HT-29 (cell line): ENCODE measurements at regions not wholly inside any gene's neighbourhood (a gene's known extent, or its start where the extent isn't known, plus 50 kb on each side); places are given as distances from the start of the nearest gene placed in this dataset.

Experiments used
- DNase-seq: peaks from one replicate; pipeline ENCODE4 v3.0.0-alpha.2; 2015; ENCODE audit warnings: low spot score

DNA sequence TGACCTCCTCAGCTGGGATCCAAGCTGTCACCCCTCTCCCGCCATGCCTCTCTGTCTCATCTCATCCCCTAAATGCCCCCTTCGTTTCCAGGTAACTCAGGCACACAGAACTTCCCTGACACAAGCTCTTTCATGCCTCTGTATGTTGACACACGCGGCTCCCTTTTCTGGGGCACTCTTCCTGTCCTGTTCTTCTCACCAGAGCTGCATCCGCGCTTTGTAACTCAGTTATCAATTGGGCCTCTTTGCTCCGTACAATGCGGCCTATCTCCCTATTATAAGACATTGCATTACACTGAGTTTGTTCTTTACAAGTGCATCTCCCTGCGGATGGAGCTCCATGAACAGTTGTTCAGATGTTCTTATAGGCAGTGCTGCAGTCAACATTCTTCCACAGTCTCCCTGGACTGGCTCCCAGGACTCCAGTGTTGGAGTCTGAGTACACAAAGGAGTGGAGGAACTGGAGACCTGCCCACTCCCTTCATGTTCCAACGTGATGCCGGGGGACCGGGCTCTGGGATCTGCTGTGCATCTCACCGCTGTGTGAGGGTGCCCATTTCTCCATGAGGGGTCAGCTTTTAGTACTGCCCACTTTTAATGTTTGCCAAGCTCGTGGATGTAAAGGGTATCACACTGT is 56.9 kb upstream of the TNS3 start:
- DNase-seq, result no peak

DNA sequence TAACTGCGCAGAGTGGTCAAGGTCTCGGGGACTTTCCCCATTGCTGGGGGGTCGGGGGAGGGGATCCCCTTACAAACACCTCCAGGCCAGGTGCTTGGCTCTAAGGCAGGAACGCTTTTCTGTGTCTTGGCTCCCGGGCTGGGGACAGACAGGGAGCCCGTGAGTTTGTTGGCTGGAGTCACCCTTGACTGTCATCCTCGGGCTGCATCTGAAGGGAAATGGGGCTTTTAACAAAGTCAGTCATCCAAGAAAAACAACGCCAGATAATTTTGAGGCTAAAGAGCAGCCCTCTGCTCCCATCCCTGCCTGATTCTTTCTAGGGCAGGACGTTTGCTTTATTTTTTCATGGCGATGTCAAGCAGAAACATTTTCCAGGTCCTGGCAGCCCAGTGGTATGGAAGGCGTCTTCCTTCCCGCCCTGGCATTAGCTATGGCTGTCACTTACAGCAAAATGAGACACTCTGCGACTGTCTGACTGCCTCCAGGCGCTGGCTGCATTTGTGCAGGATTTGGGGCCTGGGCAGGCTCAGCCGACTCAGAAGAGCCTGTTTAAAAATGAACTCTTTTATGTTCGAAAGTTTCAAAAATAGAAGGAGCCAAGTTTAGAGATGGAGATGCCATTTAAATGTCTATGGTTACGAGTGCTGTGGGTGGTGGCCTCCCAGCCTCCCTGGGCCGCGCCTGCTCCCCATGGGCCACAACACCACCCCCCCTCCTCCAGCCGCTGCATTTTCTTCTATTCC is 54.7 kb upstream of the TNS3 start:
- no peak for DNase-seq

DNA sequence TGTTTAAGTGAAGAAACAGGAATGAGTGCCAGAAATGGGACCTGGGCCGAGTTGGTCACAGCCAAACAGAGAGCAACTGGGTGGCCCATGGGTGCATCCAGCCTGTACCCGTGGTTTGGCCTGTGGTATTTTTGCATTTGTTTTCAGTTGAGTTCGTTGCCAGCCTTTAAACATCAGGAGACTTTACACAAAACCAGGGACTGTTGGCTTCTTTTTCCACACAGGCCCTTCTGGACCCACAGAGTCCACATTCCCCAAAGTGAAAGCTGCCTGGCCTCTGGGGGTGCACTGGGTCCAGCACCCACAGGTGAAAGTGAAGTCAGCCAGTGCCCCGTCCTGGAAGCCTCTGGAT is 54.1 kb upstream of the TNS3 start:
- no peak for DNase-seq

DNA sequence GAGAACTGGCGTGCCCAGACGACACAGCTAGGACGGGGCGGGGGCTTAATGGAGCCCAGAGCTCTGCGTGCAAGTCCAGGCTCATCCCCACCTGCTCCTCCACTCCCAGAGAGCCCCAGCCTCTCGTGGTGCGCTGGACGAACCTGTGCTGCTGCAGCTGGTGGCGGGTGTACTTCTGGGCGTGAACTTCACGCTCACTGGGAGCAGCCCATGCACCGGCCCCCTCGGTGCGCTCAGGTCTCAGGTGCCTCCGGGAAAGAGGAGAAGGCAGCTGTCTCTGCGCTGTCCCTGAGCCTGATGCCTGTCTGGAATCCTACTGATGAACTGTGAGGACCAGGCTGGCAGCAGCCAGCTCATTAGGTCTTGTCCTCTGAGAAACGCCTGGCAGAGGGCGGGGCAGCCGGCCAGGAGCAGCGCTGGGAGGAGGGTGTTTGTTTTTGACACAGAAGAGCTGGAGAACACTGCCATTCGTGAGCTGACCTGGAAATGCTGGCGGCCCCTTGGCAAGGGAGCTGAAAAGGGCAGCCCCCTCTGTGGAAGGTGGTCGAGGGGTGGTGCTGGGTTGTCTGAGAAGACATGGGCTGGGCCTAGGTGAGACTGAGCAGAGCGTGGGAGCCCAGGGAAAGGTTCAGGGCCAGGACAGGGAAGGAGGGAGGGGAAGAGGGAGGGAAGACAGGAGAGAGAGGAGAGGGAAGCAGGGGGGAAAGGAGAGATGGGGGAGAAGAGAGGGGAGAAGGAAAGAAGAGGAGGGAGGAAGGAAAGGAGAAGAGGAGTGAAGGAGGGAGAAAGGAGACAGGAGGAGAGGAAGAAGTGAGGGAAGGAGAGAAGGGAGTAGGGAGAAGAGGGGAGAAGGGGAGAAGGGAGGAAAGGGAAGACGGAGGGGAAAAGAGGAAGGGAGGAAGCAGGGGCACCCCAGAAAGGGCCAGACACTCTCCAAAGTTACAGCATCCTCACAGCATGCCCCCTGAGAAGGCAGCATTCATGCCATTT is 53.5 kb upstream of the TNS3 start:
- peak; percentile 70 for DNase-seq

DNA sequence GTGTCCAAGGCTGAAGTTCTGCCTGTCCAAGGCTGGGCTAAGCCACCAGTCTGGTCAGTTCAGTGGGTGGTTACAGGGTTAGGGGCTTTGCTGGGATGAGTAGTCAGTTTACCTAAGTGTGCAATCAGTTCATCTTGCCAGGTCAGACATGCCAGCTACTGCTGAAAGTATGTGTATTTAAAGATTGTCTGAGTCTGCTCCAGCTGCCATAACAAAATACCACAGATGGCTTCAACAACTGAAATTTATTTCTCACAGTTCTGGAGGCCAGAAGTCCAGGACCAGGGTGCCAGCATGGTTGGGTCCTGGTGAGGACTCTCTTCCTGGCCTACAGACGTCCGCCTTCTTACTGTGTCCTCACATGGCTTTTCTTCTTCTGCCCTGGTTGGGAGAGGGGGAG is 52.4 kb upstream of the TNS3 start:
- no peak for DNase-seq

DNA sequence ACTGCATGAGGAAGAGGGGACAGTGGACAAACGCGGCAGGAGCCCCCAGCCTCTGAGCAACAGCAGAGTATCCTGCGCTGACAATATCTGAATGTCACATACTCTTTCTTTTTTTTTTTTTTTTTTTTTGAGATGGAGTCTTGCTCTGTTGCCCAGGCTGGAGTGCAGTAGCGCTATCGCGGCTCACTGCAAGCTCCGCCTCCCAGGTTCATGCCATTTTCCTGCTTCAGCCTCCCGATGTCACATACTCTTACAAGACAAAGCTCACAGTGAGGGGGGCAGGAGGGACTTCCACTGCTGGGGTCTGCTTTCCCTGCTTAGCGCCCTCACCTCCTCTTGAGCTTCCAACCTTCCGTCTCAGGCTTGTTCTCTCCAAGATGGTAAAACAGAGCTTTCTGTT is 51.2 kb upstream of the TNS3 start:
- DNase-seq, result no peak
